C4-2B (cell line): ENCODE measurements at regions not wholly inside any gene's neighbourhood (a gene's known extent, or its start where the extent isn't known, plus 50 kb on each side); places are given as distances from the start of the nearest gene placed in this dataset.

Source experiments
- ZFX ChIP-seq: fragments of 450-650 bp; IDR thresholded peaks from 2 replicates; pipeline ENCODE4 v1.6.1; 2017
- TF ChIP-seq, protein P1 (sequence below): fragments of 450-650 bp; conservative IDR thresholded peaks from 2 replicates; pipeline ENCODE4 v1.5.1; 2017; ENCODE audit warnings: mild to moderate bottlenecking

DNA sequence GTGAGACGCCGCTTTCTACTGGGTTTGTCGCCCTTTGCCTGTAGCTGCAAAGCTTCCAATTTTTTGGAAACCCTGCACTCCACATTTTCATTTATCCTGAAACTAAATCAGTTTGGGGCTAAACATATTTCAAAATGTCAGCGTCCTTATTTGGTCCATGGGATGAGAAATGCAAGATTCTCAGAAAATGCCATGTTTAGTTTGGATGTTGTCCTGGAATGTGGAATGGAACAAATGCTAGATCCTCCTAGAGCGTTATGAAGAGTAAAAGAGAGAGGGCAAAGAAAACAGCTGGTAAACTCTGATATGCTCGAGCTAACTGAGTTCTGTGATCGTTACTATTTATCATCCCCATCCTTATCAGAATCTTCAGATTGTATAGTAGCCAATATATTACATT, 236.9 kb downstream of the KLF6 start:
- TF ChIP-seq, protein P1, sequence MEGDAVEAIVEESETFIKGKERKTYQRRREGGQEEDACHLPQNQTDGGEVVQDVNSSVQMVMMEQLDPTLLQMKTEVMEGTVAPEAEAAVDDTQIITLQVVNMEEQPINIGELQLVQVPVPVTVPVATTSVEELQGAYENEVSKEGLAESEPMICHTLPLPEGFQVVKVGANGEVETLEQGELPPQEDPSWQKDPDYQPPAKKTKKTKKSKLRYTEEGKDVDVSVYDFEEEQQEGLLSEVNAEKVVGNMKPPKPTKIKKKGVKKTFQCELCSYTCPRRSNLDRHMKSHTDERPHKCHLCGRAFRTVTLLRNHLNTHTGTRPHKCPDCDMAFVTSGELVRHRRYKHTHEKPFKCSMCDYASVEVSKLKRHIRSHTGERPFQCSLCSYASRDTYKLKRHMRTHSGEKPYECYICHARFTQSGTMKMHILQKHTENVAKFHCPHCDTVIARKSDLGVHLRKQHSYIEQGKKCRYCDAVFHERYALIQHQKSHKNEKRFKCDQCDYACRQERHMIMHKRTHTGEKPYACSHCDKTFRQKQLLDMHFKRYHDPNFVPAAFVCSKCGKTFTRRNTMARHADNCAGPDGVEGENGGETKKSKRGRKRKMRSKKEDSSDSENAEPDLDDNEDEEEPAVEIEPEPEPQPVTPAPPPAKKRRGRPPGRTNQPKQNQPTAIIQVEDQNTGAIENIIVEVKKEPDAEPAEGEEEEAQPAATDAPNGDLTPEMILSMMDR = no peak
- no peak for TF ChIP-seq ZFX
